ENCODE measurements at regions not wholly inside any gene's neighbourhood (a gene's known extent, or its start where the extent isn't known, plus 50 kb on each side); places are given as distances from the start of the nearest gene placed in this dataset.

- no peak overlapping the region for H3K4me3 ChIP-seq (ENCODE audit: low read depth, low read length)
- no peak for TF ChIP-seq CTCF (IDR thresholded peaks at IDR 0.05; ENCODE audit: borderline replicate concordance, insufficient read depth, low read depth, low read length)
These were observed 1418.5 kb downstream of the PLA2G4A start for GRCh38 chr1:188247255-188247654.

GRCh38 chr1:188249811-188250210 is 1421.1 kb downstream of the PLA2G4A start:
- no peak for TF ChIP-seq CTCF (IDR thresholded peaks at IDR 0.05; ENCODE audit: borderline replicate concordance, insufficient read depth, low read depth, low read length)
- H3K4me3 ChIP-seq (ENCODE audit: low read depth, low read length): no peak overlapping the region

- H3K4me3 ChIP-seq (ENCODE audit: low read depth, low read length): no peak overlapping the region
- TF ChIP-seq CTCF (IDR thresholded peaks at IDR 0.05; ENCODE audit: borderline replicate concordance, insufficient read depth, low read depth, low read length): no peak
These were observed 1422.3 kb downstream of the PLA2G4A start for GRCh38 chr1:188251036-188251435.

GRCh38 chr1:188261849-188262248 is 1433.1 kb downstream of the PLA2G4A start:
- no peak for TF ChIP-seq CTCF (IDR thresholded peaks at IDR 0.05; ENCODE audit: borderline replicate concordance, insufficient read depth, low read depth, low read length)
- no peak overlapping the region for H3K4me3 ChIP-seq (ENCODE audit: low read depth, low read length)

- TF ChIP-seq CTCF (IDR thresholded peaks at IDR 0.05; ENCODE audit: borderline replicate concordance, insufficient read depth, low read depth, low read length): no peak
- no peak overlapping the region for H3K4me3 ChIP-seq (ENCODE audit: low read depth, low read length)
These were observed 1441.2 kb downstream of the PLA2G4A start for GRCh38 chr1:188269956-188270355.

- TF ChIP-seq CTCF (IDR thresholded peaks at IDR 0.05; ENCODE audit: borderline replicate concordance, insufficient read depth, low read depth, low read length): no peak
- no peak overlapping the region for H3K4me3 ChIP-seq (ENCODE audit: low read depth, low read length)
These were observed 1441.7 kb downstream of the PLA2G4A start for GRCh38 chr1:188270497-188270896.

GRCh38 chr1:188277771-188278170 is 1449.0 kb downstream of the PLA2G4A start:
- H3K4me3 ChIP-seq (ENCODE audit: low read depth, low read length): no peak overlapping the region
- TF ChIP-seq CTCF (IDR thresholded peaks at IDR 0.05; ENCODE audit: borderline replicate concordance, insufficient read depth, low read depth, low read length): no peak

All from GM12875 (cell line).